ENCODE measurements at regions not wholly inside any gene's neighbourhood (a gene's known extent, or its start where the extent isn't known, plus 50 kb on each side); places are given as distances from the start of the nearest gene placed in this dataset.
"Not testable (repeated sequence)": the region's sequence is repeated elsewhere in the genome, so short reads cannot be mapped to it uniquely, and the experiment has no call there.

DNA sequence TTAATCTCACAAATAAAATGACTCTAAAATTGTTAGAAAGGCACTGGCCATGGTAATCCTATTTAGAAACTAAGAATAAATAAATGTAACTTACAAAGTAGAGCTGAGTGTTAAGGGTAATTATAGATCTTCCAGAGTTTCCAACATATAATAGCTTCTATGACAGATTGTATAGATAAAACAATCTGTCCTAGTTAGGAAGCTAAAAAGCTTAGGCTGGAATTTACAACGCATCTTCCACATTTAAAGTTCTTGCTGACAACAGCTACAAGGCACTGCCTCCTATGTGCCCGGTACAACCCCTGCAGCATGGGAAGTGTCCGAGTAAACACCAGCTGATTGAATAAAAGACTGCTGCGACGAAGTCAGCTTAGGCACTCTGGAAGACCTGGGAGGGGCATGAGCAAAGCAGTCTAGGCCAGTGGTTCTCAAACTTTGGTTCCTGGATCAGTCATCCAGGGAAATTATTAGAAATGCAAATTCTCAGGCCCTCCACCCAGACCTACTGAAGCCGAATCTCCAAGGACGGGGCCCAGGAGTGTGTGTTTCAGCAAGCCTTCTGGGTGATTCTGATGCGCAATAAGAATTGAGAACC, 635.6 kb upstream of the TBX3 start:
- no peak for DNase-seq (ENCODE audit: low read depth)

DNA sequence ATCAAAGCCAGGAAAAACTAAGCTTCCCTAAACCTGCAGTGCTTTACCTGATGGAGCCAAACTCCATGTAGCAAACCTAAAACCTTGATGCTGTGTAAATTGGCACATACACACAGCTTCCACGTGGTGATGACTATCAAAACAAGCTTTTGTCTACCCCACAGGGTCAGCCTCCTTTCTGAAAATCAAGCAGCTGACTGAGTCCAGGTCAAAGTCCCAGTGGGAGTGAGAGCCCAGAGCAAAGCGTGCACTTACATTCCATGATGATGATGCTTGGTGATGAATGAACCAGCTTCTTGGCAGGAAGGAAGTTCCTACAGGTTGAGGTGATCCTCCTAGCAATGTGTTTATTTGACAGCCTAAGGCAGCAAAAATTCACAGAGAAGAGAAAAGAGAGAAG, 630.0 kb upstream of the TBX3 start:
- DNase-seq (ENCODE audit: low read depth), result peak; percentile 84

DNA sequence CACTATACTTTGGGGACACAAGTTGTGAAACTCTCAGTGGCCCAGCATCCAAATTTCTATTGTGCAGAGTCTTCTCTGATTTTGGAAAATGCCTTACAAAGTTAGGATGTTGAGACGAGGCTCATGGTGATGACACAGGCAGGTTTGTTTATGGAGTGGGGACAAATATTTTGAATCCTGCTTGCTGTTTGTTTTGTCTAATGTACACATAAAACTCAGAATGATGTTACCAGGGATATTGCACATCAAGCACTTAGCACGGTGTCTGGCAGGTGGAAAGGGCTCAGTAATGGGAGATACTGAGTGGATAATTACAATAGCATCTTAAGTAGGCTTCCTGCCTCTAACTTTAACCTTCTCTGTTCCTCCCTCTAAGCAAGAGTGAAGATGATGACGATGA, 628.9 kb upstream of the TBX3 start:
- no peak for DNase-seq (ENCODE audit: low read depth)

DNA sequence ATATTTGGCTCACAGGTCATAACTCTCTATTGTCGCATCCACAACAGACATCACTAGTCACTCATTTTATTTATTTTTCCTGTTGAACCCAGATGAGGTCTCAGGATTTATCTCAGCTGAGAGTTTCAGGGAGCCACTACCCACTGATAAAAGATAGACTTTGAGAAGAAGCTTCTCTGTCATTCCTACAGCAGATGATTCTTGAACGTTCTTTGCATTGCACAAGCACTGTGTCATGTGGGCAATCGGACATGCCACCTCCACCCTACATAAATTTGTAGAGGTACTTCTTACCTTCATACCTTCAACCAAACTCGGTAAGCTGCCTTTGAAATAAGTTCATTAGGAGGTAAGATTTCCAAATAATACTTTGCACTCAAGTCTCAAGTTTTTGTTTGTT, 627.9 kb upstream of the TBX3 start:
- DNase-seq (ENCODE audit: low read depth), result no peak

DNA sequence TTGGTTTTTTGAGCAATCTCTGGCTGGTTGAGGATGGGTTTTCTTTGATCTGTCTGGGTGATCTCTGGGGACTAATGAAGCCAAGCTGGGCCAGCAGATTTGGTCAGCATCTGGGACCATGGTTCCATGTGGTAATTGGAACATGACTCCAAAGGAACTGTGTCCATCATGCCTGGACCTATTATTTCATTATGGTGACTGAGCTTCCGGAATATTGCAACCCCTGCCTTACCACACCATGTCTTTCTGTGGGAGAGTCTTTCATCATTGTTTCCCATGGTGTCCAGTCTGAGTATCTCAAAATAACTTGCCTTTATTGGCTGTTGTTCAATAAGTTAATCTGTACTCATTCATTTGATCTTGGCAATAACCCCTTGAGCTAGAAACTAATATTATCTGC, 624.9 kb upstream of the TBX3 start:
- no peak for DNase-seq (ENCODE audit: low read depth)

DNA sequence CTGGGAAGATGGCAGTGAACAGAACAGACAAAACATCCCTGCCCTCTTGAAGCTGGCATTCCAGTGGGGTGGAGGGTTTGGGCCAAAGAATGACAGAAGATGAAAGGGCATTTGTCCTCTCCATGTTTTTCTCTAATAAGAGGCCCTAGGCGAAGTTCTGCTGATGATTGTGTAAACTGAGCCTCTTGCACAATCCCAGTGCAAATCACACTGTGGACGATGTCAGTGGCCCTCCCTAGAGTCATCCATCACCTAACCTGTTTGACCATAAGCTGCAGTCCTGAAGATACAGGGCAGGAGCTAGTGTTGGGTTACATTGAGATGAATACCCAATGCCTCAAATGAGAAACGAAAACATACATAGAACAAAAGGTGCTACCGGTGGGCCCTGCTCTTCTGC, 622.4 kb upstream of the TBX3 start:
- no peak for DNase-seq (ENCODE audit: low read depth)

DNA sequence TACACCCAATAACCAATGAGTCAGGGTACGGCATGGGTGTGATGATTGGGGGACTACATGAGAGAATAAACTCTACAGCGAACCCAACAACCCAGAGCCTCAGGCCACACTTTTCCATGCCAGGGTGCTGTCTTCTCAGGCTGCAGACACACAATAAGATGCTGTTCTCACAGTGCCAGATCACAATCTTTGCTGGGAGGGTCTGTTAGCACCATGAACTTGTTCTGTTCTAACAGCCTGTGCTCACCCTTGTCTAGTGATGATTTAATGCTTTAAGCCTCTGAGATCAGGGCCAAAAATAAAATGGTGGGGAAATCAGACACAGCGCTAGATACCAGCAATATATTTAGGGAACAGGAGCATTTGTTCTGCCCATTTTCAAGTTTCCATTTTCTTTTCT, 621.9 kb upstream of the TBX3 start:
- DNase-seq (ENCODE audit: low read depth), result no peak

DNA sequence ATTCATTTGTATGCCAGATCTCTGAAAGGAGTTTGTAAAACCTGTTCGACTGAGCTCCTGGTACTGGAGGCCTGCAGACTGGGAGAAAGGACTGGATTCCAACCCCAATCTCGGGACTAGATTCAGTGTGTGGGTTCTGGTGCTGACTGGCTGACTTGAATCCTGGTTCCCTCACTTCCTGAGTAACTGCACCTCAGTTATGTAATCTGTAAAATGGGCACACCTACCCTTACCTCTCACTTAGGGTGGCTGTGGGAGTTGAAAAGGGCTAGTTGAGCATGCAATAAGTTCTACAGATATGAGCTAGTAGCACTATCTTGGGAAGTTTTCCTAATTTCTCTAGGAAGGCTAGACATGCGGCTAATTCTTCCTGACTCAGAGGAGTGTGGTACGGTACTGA, 621.3 kb upstream of the TBX3 start:
- DNase-seq (ENCODE audit: low read depth), result no peak

DNA sequence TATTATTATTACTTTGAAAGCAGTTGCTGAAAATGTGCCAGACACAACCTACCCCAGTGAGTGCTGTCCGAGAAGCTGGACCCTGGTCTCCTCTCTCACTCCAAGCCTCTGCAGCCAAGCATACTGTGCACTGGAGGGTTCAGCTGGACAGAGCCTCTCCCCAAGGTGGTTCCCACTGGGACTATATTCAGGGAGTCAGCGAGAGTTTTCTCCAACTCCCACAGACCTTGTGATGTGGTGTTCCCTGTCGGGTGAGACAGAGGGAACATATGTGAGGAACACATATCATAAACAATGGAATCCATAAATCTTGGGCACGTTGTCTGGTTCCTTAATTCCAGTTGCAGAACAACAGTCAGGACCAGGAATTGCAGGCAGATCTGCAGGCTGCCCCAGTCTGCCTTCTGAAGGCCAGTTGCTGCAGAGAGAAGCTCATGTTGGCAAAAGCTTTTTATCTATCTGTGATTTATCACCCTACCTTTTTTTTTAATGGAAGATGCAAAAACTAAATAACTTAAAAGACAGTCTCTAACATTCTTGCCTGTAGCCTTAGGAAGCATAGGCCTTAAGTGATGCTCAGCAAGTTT, 619.8 kb upstream of the TBX3 start:
- DNase-seq (ENCODE audit: low read depth), result no peak

DNA sequence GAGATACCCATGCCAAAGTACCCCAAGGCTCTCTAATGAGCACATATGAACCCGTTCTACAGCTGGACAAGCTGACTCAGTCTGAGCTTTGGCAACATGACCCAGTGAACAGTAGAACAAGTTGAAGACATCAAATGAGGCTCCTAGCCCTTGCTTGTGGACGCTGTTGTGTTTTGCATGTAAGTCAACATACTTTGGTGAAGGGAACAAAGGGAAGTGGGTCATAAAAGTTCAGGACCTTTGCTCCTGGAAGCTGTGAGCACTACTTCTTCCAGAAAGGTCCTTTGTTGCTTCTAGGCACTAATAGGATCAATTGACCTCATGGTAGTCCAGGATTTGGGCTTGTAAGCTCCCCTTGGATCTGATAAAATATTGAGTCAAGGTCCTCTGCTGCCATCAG, 613.5 kb upstream of the TBX3 start:
- no peak for DNase-seq (ENCODE audit: low read depth)

DNA sequence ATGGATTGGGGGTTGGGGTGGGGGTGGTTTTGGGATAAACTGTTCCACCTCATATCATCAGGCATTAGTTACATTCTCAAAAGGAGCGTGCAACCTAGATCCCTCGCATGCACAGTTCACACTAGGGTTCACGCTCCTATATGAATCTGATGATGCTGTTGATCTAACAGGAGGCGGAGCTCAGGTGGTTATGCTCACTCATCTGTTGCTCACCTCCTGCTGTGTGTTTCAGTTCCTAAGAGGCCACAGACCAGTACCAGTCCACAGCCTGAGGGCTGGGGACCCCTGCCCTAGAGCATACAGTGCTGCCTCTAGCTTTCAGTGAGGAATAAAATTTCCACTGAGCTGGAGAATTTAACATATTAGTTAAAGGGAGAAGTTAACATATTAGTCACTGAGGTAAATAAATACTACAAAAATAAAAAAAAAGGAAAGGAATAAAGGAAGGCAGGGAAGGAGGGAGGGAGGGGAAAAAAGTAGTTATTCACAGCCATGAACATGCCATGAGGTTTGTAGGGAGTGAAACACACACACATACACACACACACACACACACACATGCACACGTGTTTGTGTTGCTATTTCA, 612.7 kb upstream of the TBX3 start:
- no peak for DNase-seq (ENCODE audit: low read depth)

DNA sequence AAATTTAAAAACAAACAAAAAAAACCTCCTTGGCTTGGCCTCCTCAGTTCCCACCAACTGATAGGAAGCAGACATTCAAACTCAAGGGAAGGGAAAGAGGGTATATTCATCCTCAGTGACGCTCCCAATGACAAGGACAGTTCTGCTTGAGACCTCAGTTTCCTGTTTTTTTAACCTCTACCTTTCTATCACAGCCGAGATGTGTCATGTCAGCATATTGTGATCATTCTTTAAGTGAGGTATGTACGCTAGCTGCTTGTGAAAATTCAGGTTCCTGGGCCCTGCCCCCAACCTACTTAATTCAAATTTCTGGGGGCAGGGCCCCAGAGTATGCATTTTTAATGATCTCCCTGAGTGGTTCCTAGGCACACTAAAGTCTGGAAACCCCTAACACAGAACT, 611.9 kb upstream of the TBX3 start:
- no peak for DNase-seq (ENCODE audit: low read depth)

DNA sequence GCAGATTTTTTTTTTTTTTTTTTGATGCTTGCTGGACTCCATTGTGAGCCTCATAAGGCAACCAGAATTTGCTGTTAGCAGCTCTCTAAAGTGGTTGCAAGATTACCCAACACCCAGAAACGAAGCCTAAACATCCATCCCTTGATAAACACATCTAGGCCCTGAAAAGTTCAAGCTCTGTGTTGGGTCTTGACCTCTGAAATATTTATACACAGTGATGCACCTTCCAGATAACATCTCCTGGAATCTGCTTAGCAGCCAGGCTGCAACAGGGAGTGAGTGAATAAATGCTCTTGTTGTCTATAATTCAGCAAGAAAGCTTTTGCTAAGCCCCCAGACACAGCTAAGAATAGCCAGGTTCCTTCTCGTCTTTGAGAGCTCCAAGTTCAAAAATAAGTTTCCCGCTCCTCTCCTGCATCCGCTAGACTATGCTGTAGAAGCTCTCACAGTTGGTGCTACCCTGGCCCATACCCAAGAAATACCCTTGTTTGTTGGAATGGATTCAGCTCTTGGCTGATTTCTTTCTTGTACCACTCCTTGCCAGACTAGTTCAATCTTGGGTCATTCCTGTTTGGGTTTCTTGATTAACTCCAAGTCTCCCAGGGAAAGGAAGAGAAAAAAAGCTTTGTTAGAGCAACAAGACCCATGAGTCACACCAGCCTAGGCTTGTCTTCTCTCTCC, 610.6 kb upstream of the TBX3 start:
- DNase-seq (ENCODE audit: low read depth), result no peak

DNA sequence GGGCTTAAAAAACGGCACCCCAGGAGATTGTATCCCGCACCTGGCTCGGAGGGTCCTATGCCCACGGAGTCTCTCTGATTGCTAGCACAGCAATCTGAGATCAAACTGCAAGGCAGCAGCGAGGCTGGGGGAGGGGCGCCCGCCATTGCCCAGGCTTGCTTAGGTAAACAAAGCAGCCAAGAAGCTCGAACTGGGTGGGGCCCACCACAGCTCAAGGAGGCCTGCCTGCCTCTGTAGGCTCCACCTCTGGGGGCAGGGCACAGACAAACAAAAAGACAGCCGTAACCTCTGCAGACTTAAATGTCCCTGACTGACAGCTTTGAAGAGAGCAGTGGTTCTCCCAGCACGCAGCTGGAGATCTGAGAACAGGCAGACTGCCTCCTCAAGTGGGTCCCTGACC, 601.5 kb upstream of the TBX3 start:
- not testable (repeated sequence) for DNase-seq (ENCODE audit: low read depth)

DNA sequence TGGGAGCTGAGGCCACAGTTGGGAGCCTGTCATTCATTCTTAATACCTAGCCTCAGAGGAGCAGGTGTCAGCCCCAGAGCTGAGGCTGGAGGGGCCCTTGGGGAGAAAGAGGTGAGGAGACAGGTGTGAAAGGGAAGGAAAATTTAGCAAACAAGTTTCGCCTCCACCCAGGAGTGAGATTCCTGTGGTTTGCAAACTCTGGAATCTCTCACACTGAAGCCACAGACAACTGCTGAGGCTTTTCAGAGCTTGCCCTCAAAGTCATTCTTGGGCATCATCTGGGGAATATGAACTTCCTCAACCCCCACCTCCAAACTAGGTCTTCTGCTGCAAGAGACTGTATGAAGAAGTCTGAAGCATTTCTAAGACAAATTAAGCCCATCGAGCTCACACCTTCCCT, 589.5 kb upstream of the TBX3 start:
- DNase-seq (ENCODE audit: low read depth), result no peak

DNA sequence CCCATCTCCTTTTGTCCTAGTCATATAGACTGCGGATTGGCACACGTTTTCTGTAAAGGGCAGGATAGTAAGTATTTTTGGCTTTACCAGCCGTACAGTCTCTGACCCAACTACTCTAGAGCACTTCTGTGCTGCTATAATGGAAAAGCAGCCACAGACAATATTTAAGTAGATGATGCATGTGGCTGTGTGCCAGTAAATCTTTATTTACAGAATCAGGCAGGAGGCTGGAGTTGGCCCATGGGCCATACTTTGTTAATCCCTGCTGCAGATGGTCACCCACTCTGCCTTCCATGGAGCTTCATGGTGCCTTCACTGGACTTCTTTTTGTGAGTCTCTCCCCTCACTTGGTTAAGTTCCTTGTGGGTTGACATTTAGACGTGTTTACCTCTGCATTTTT, 584.5 kb upstream of the TBX3 start:
- DNase-seq (ENCODE audit: low read depth), result no peak

DNA sequence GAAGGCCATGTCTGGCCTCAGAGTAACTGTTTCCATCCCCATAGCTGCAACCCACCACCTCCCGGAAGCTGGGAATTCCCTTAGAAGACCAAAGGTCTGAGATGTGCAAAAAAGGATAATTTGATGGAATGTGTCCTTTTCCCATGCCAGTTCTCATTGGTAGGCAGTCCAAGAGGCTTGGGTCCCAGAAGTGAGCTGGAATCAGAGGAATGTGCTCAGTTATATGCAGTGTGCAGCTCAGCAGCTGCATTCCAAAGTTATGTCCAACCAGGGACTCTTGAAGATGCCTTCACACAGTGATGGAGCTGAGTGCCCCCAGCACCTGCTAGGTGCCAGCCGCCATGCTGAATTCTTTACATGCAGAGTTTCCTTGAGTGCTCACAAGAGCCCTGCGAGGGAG, 583.9 kb upstream of the TBX3 start:
- no peak for DNase-seq (ENCODE audit: low read depth)

DNA sequence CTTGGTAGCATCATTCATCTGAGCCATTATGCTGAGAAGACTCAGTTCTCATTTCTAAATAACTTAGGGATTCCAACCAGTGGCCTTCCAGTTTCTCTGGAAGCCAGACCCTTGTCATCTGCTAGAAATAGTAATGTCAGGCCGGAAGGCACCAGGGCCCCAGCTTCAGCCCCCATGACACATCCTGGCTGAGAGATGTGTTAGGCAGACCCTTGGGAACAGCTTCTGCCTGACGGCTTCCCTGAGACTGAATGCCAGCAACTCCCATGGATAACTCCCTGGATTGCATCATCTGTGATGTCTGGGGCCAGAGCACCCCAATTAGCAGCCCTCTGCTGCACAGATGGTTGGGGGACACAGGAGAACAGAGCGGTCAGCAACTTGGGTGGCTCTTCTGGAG, 583.5 kb upstream of the TBX3 start:
- no peak for DNase-seq (ENCODE audit: low read depth)

DNA sequence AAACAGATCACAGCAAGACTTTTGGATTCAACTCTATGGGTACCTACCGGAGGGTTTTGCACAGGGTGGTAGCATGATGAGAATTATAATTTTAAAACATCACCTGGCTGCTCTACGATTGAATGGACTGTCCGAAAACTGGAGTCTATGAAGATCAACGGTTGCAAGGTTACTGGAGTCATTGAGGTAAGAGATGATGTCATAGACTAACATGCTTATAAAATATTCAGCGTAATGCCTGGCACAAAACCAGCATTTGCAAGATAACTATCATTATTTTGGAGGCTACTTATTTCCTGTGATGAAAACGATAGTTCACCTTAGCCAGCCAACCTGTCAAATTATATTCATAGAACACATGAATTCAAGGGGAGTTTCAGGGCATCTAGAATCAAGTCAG, 580.6 kb upstream of the TBX3 start:
- DNase-seq (ENCODE audit: low read depth), result no peak

DNA sequence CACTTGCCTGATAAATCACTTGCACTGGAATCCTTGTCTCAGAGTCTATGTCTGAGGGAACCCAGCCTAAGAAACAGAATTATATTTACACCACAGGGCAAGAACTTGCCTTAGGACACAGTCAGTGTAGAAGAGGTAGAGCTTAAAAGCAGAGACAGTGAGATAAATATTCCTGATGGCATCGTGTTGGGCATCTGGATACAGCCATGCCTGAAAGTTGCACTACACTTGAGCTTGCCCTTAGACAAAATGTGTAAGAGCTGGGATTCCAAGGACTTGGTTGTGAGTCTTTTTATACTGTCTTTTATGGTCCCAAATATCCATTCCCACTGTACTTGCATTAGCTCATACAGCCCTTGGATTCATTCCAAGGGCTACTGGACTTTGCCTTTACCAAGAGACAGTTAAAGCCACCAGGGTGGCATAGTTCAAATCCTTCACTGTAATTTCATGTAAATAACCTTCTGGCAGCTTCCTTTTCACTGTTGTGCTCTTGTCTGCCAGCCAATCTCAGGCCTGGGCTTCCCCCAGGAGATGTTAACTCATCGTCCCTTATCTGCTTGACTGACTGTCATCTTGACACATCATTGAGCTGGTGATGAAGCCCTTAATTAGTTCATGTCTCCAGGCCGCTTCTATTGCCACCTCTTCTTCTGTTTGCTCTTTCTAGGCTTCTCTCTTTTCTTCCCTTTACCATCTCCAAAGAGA, 577.9 kb upstream of the TBX3 start:
- DNase-seq (ENCODE audit: low read depth), result peak; percentile 15

DNA sequence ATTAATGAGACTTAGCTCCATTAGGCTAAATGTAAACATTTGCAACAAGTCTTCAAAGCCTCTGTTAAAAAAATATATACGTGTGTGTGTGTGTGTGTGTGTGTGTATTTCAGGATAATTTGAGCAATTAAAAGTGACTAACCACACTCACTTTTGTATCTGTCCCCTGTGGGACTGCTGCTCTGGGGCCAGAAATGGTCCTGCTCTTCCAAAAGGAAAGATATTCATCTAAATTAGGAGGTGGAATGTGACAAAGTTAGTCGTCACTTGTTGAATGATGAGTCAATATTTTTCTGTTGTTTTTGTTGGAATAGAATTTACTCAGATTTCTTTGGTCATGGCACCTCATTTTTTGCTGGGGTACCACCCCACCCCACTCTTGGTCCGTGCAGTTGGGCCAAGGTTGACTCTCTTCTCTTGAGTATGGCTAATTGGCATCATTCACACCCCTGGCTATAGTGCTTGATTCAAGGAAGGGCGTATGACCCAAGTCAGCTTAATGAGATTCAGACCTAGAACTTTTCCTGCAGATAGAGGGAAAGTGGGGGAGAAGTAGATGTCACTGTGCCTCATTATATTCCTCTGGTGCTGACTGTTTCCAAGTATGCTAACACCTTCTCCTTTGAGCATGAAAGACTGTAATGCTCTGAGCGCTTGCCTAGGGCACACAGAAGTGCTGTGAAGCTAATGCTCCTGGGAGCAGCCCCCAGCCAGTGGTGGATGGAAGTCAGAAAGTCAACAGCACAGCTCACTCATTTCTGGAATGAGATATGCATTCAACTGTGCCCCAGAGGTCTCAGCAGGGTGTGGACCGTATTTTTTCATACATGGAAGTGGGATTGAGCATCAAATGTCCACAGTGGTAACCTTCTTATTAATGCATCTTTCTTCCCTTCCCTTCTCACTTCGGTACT, 577.0 kb upstream of the TBX3 start:
- no peak for DNase-seq (ENCODE audit: low read depth)
